HG02763 (cell line): ENCODE measurements at regions not wholly inside any gene's neighbourhood (a gene's known extent, or its start where the extent isn't known, plus 50 kb on each side); places are given as distances from the start of the nearest gene placed in this dataset.

Experiments
- ATAC-seq: cut with Tn5 transposase; IDR thresholded peaks from one replicate; pipeline ENCODE4 v1.9.1; 2021; ENCODE audit warnings: mild to moderate bottlenecking, moderate library complexity; ENCODE audit not compliant: unreplicated experiment

GRCh38 chr5:23368393-23368792, 139.0 kb upstream of the PRDM9 start:
- no peak for ATAC-seq

- ATAC-seq, result no peak
These were observed 139.5 kb upstream of the PRDM9 start for GRCh38 chr5:23367874-23368273.

GRCh38 chr5:23353286-23353685, 154.1 kb upstream of the PRDM9 start:
- ATAC-seq, result no peak

GRCh38 chr5:23352446-23352845, 155.0 kb upstream of the PRDM9 start:
- no peak for ATAC-seq

GRCh38 chr5:23343121-23343520, 164.3 kb upstream of the PRDM9 start:
- no peak for ATAC-seq

GRCh38 chr5:23332650-23333251, 174.7 kb upstream of the PRDM9 start:
- no peak for ATAC-seq

DNA sequence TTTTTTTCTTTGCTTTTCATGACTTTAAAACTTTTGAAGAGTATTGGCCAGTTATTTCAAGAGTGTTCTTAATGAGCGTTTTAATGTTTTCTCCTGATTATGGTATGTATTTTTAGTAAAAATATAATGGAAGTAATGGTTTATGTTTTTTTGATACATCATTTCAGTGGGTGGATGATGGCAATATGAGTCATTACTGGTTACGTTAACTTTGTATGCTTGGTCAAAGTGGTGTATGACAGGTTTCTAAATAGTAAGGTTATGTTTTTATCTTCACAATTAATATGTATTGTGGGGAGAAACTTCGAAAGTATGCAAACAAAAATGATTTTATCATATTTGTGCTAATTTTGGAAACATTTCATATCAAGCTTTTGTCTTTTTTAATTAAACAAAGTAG, 176.7 kb upstream of the PRDM9 start:
- no peak for ATAC-seq

- no peak for ATAC-seq
These were observed 187.5 kb upstream of the PRDM9 start for GRCh38 chr5:23319901-23320300.

GRCh38 chr5:23318960-23319359, 188.4 kb upstream of the PRDM9 start:
- no peak for ATAC-seq

GRCh38 chr5:23318166-23318565, 189.2 kb upstream of the PRDM9 start:
- no peak for ATAC-seq

DNA sequence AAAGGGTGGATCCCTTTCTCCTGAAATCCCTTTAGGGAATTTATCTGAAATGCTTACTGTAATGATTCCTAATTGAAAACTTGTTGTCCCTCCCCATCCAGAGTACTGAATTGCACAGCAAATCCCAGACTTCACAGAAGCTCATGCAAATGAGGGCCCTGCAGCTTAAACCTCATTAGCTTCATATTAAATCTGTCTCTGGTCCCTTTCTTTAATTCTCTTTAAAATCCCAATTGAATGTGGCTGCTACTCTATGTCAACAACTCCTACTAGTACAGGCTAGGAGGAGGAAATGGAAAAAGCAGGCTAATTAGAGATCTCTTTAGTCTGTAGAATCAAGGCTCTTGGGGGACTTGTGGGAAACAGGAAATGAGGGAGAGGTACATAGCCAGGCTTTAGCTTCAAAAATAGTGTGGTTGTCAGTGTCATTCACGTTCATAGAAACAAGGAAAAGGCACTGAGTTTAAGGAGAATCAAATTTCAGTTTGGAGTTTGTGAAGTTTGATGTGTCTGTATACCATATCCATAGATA, 191.3 kb upstream of the PRDM9 start:
- no peak for ATAC-seq

- ATAC-seq, result no peak
These were observed 192.6 kb upstream of the PRDM9 start for GRCh38 chr5:23314827-23315226.

GRCh38 chr5:23305055-23305454, 202.4 kb upstream of the PRDM9 start:
- no peak for ATAC-seq

- no peak for ATAC-seq
These were observed 203.6 kb upstream of the PRDM9 start for GRCh38 chr5:23303836-23304235.

- ATAC-seq, result no peak
These were observed 204.0 kb upstream of the PRDM9 start for GRCh38 chr5:23303435-23303834.

DNA sequence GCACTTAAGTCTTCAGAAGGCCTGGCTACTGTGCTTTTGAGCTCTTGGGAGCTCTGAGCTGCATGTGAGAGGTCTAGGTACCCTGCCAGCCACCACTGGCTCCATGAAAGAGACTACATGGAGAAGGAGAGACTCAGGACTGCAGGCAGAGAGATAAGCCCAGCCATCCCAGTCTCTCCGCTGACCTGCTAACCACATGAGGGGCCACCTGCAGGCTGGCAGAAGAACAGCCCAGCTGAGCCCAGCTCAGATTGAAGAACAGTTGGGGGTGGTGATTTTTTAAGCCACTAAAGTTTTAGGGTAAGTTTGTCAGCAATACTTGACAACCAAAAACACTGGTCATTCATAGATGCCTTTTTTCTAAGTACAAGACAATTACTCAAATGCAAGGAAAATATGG, 205.0 kb upstream of the PRDM9 start:
- ATAC-seq, result no peak

GRCh38 chr5:23289162-23289561, 218.2 kb upstream of the PRDM9 start:
- ATAC-seq, result no peak

DNA sequence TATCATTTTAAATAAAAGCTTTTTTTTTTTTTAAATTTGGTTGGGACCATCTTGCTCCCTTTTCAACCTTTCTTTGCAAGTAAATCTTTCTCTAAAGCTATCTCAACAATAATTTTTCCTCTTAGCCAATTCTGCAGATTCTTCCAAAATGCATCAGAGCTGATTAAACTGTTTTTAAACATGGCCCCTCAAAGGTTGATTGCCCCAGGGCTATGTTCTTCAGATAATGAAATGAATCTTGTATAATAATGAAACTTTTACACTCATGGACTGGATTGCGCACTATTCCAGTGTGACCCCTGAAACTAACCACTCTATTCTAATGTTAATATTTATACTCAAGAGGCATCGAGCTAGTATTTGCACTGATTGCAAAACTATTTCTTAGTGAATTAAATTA, 222.8 kb upstream of the PRDM9 start:
- ATAC-seq, result no peak

DNA sequence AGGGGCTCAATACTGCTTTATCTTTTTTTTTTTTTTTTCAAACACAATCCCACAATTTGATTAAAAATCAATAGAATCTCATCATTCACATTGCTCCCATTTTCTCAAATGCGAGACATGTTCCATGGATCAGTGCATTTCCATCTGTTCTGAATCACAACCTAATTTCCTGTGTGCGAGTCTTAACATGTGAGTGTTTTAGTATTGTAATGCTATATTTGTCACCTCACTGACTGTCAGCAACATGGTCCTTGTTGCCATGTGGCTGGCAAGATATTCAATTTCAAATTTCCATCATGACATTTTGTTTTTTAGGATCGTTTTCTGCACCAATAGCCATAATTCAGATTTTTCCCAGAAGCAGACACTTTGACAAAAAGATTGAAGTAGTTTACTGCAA, 233.2 kb upstream of the PRDM9 start:
- no peak for ATAC-seq

GRCh38 chr5:23269981-23270380, 237.4 kb upstream of the PRDM9 start:
- no peak for ATAC-seq

- no peak for ATAC-seq
These were observed 239.3 kb upstream of the PRDM9 start for GRCh38 chr5:23268136-23268535.

DNA sequence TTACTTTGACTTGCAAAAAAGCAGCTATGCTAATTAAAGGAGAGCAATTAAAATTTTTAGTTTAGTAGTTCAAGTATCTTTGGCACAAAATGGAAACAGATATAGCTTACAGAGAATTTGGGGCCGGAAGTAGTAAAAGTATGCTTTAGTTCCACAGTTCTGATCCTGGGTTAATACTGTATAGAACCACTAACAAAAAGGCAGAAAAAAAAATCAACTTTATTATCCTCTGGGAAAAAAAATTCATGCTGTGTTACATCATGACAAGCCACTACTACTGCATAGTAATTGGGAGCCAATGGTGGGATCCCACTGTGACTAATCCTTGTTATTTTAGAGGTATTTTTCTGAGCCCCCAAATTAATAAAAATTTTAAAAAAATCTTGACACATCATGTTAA, 246.8 kb upstream of the PRDM9 start:
- no peak for ATAC-seq

DNA sequence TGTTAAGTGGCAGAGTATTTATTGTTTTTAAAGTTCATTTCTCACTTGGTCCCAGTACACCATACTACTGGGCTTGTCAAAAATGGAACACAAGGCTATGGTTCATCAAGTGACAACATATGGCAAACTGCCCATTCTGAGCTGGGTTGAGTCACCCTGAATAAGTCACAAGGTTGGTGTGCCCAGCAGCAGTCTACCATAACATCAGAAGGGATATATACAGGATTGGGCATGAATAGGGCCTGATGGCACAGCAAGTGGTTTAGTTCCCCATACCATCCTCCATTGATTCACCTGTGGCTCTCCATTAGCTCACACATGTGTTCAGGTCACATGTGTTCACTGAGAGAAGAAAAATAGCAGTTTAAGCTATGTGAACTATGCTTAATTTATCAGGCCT, 249.8 kb upstream of the PRDM9 start:
- ATAC-seq, result no peak
